GM20000 (cell line): ENCODE measurements at regions not wholly inside any gene's neighbourhood (a gene's known extent, or its start where the extent isn't known, plus 50 kb on each side); places are given as distances from the start of the nearest gene placed in this dataset.

ENCODE experiments used
- DNase-seq: peaks from one replicate; pipeline ENCODE4 v3.0.0; 2012; ENCODE audit warnings: low spot score
- TF ChIP-seq, protein P1 (sequence below): IDR thresholded peaks from 2 replicates; pipeline ENCODE4 v1.5.1; 2012; ENCODE audit warnings: mild to moderate bottlenecking, control low read depth; ENCODE audit errors: extremely low read depth, missing control alignments

DNA sequence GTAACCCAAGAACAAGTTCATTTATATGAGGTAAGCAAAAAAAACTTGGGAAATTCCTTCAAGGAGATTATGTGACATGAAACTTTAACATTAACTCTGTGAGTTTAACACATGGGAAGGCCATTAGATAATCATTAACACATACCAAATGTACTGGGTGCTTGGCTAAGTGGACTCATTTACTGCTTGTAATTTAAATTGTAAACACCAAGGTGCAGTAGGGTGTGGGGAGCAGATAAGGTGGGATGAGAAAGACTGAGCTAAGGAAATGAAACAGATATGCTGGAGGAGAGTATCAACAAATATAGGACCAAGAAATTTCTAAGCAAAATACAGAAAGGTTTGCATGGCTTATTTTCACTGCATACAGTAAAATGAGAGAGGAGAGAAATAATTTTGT is 2384.8 kb upstream of the ACO1 start:
- TF ChIP-seq, protein P1, sequence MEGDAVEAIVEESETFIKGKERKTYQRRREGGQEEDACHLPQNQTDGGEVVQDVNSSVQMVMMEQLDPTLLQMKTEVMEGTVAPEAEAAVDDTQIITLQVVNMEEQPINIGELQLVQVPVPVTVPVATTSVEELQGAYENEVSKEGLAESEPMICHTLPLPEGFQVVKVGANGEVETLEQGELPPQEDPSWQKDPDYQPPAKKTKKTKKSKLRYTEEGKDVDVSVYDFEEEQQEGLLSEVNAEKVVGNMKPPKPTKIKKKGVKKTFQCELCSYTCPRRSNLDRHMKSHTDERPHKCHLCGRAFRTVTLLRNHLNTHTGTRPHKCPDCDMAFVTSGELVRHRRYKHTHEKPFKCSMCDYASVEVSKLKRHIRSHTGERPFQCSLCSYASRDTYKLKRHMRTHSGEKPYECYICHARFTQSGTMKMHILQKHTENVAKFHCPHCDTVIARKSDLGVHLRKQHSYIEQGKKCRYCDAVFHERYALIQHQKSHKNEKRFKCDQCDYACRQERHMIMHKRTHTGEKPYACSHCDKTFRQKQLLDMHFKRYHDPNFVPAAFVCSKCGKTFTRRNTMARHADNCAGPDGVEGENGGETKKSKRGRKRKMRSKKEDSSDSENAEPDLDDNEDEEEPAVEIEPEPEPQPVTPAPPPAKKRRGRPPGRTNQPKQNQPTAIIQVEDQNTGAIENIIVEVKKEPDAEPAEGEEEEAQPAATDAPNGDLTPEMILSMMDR: no peak
- DNase-seq: no peak

GRCh38 chr9:30010691-30011090 is 2373.8 kb upstream of the ACO1 start:
- no peak for DNase-seq
- TF ChIP-seq, protein P1: no peak

GRCh38 chr9:30012622-30013021 is 2371.8 kb upstream of the ACO1 start:
- TF ChIP-seq, protein P1: no peak
- DNase-seq: no peak

DNA sequence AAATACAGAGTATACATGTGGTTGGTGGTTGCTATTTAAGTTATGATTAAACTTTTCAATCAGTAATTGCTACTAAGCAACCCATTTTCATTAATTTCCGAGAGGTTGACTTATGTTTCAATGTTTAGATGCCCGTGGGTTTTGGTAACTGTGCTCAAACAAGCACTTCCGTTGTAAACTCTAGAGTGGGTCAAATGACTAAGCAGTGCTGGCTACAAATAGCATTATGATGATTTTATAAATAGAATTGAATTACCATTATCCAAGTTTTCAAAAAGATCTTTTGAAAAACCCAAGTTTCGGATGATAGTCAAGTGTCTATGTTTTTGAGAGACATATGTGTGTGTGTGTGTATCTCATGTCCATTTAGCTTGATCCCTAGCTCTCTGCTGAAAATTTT is 2369.4 kb upstream of the ACO1 start:
- no peak for DNase-seq
- TF ChIP-seq, protein P1: no peak

DNA sequence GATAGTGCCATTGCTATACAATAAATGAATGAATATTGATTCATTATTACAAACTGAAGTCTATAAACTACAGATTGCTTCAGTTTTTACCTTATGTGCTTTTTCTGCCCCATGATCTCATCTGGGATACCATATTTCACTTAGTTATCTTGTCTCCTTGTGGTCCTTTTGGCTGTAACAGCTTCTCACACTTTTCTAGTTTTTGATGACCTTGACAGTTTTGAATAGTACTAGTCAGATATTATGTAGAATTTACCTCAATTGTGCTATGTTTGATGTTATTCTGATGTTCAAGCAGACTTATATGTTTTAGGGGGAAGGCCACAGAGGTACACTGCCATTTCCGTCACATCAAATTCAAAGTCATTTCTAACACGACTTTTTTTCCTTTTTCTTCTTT is 2364.3 kb upstream of the ACO1 start:
- DNase-seq: no peak
- TF ChIP-seq, protein P1: no peak

GRCh38 chr9:30035761-30036160 is 2348.7 kb upstream of the ACO1 start:
- DNase-seq: no peak
- TF ChIP-seq, protein P1: no peak

DNA sequence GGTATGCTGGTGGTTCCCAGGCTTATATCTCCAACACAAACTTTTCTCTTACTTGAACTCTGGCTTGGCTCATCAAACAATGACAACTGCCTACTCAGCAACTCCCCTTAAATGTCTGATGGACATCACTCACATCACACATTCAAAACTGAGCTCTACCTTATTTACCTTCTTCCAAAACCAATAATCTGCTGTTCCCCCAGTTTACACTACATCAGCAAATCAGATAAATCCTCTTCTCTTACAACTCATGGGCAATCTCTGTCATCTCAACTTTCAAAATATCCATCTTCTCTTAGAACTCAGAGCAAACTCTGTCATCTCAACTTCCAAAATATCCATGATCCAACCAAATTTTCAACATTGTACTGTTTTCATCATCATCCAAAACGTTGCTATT is 2347.9 kb upstream of the ACO1 start:
- no peak for DNase-seq
- TF ChIP-seq, protein P1: no peak
